ENCODE measurements at regions not wholly inside any gene's neighbourhood (a gene's known extent, or its start where the extent isn't known, plus 50 kb on each side); places are given as distances from the start of the nearest gene placed in this dataset.
"Not testable (repeated sequence)": the region's sequence is repeated elsewhere in the genome, so short reads cannot be mapped to it uniquely, and the experiment has no call there.

GRCh38 chr5:92676215-92677165 is 904.5 kb downstream of the NR2F1-AS1 start:
- DNase-seq (ENCODE audit: low read depth), result no peak
- TF ChIP-seq CTCF (IDR thresholded peaks at IDR 0.05; ENCODE audit: insufficient read depth, low read depth, low read length), result no peak
- H3K4me3 ChIP-seq (ENCODE audit: low read depth, low read length), result no peak overlapping the region

DNA sequence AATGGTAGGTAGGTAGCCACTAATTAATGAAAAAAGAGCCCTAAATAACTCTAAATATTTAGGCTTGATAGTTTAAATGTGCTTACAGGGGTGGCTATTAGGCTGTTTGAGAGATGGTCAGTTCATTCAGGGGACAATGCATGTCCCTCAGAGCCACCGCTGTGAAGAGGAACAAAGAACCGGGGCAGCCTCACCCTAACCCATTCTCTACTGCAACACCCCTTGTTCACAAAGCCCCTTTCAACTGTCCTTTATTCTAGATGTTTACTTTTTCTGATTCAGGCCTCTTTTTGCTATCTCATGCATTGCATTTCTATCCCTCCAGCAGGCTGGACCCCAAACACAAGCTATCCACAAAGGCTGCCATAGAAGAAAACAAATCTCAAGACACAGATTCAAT is 906.7 kb downstream of the NR2F1-AS1 start:
- DNase-seq (ENCODE audit: low read depth), result no peak
- no peak for TF ChIP-seq CTCF (IDR thresholded peaks at IDR 0.05; ENCODE audit: insufficient read depth, low read depth, low read length)
- no peak overlapping the region for H3K4me3 ChIP-seq (ENCODE audit: low read depth, low read length)

DNA sequence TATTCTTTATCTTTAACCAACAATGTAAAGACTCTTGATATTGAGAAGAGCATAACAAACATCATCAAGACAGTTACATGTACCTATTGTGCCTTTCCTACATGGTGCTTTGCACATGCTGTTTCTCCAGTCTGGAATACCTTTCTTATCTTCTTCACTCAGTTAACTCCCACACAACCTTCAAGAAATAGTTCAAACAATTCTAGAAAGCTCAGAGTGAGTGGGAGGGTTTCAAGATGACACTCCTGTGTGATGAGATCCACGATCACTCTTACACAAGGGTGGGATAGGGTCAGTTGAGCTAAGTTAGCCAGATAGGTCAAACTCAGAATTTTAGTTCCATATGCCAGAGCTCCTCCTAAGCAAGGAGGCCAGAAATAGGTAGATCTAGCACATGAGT is 915.5 kb downstream of the NR2F1-AS1 start:
- H3K4me3 ChIP-seq (ENCODE audit: low read depth, low read length), result no peak overlapping the region
- DNase-seq (ENCODE audit: low read depth), result no peak
- no peak for TF ChIP-seq CTCF (IDR thresholded peaks at IDR 0.05; ENCODE audit: insufficient read depth, low read depth, low read length)

- no peak overlapping the region for H3K4me3 ChIP-seq (ENCODE audit: low read depth, low read length)
- TF ChIP-seq CTCF (IDR thresholded peaks at IDR 0.05; ENCODE audit: insufficient read depth, low read depth, low read length), result no peak
- peak; percentile 91 for DNase-seq (ENCODE audit: low read depth)
These were observed 918.3 kb downstream of the NR2F1-AS1 start for GRCh38 chr5:92662741-92663140.

GRCh38 chr5:92659246-92659645 is 921.8 kb downstream of the NR2F1-AS1 start:
- H3K4me3 ChIP-seq (ENCODE audit: low read depth, low read length), result no peak overlapping the region
- DNase-seq (ENCODE audit: low read depth), result no peak
- TF ChIP-seq CTCF (IDR thresholded peaks at IDR 0.05; ENCODE audit: insufficient read depth, low read depth, low read length), result no peak

DNA sequence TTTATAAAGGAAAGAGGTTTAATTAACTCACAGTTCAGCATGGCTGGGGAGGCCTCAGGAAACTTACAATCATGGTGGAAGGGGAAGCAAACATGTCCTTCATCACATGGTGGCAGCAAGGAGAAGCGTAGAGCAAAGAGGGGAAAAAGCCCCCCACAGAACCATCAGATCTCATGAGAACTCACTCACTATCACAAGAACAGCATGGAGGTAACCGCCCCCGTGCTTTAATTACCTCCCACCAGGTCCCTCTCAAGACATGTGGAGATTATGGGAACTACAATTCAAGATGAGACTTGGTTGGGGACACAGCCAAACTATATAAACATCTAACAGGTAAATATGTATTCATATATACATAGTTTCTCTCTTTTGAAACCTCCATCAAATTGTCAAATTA is 926.4 kb downstream of the NR2F1-AS1 start:
- H3K4me3 ChIP-seq (ENCODE audit: low read depth, low read length); DNase-seq (ENCODE audit: low read depth): not testable (repeated sequence)

GRCh38 chr5:92653730-92654461 is 927.1 kb downstream of the NR2F1-AS1 start:
- no peak overlapping the region for H3K4me3 ChIP-seq (ENCODE audit: low read depth, low read length)
- DNase-seq (ENCODE audit: low read depth), result no peak
- no peak for TF ChIP-seq CTCF (IDR thresholded peaks at IDR 0.05; ENCODE audit: insufficient read depth, low read depth, low read length)
